ENCODE measurements at regions not wholly inside any gene's neighbourhood (a gene's known extent, or its start where the extent isn't known, plus 50 kb on each side); places are given as distances from the start of the nearest gene placed in this dataset.

DNA sequence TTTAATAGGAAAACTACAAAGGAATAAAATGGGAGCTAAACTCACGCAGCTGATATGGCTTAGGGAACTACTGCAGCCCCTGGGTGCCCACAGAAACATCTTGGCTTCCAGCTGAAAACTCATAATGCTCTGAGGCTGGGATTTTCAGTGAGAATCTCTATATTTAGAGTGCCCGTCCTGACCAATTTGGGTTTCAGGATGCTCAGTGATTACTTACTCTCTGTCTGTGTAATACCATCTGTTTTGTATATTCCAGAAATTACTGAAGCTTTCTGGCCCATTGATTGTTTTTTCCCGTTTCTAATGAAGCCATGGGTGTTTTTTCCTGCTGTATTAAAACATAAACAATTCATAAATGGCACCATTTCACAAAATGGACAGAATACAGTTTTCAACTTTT is 50.6 kb upstream of the ZNF385D start:
- no peak for DNase-seq

DNA sequence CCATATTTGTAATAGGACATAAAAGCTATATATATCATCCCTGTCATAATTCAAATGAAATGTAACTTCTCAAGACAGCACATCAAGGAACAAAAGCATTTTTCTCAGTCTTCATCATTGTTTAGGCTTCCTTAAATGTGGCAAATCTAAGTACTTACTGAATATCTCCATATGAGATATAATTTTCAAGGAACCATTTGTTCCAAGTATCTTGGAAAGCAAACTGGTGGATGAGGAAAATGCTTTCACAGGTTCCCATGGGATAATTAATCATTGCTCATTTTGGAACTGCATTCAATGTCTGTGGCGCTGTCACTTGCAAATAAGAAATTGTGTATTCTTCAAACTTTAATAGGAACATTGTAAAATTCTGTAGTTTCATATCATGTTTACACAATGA is 52.6 kb upstream of the ZNF385D start:
- DNase-seq: no peak

DNA sequence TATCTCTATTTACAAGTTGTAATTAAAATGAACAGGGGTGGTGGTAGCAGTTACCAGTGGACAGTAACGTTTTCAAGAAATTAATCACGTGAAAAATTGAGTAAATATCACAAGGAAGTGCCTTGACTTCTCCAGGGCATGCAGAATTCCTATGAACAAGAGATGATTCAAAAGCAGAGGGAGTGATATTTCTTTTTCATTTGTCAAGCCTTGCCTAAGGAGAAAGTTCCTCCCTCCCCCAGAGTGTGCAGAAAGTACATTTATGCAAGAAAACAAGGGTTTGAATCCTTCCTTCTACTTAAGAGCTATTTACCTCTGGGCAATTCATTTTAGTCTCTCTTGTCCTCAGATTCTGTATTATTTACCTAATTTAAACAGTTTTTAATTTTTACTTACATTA is 53.3 kb upstream of the ZNF385D start:
- no peak for DNase-seq

DNA sequence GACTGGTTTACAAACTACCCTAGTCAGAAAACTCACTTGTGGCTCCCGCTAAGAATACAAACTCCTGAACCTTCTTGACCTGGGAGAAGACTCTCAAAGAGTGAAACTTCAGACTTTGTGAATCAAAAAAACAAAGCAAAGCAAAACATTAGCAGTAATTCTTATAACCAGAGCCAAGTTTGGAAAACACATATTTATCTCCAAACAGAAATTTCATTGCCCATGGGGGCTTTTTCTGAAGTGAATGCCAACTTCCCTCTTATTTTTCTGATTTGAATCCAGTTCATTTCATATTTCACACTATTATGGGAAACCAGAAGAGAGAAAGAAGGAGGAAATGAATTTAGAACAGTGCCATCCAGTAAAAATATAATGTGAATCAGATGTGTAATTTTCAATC is 55.7 kb upstream of the ZNF385D start:
- DNase-seq: no peak

DNA sequence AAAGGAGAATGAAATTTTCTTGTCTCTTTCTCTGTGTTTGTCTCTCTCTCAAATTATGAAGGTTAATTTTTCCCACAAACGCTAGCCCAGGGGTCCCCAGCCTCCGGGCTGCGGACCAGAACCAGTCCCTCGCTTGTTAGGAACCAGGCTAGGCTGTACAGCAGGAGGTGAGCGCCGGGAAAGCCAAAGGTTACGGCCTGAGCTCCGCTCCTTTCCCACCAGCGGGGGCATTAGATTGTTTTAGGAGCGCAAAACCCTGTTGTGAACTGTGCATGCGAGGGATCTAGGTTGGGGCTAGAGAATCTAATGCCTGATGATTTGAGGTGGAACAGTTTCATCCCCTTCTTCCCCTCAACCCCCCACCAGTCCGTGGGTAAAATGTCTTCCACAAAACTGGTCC is 74.7 kb upstream of the ZNF385D start:
- no peak for DNase-seq

DNA sequence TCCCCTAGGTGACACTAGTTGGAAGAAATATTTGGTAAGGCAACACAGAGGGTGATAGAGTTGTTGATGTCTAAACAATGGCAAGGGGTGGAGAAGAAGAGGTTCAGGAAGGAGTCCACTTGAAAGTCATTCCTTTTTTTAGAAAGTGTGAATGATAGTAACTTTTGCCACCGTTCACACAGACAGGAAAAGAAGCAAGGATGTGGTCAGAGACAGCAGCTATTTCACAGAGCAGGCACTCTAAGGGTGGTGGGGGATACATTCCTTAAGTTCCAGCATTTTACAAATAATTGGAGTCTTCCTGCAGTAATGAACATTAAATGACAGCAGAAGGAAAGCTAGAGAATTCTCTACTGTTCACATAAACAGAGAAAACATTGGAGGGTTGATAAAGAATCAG is 75.4 kb upstream of the ZNF385D start:
- DNase-seq: no peak

DNA sequence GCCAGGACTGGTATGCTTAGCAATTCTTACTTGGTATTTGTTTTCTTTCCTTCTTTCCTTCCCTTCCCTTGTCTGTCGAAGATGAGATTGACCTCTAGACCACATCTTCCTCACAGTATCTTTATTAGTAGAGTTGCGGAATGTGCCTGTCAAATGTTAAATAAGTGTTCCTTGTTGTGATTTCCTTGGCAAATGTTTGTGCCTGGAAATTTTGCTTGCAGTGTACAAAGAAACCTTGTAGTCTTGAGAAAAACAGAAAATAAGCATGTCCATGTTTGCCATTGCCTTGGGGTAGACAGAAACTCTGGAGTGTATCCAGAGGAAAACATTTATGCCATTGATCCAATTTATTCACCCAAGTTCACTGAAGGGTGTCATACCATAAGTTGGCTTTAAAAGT is 79.5 kb upstream of the ZNF385D start:
- DNase-seq: no peak

DNA sequence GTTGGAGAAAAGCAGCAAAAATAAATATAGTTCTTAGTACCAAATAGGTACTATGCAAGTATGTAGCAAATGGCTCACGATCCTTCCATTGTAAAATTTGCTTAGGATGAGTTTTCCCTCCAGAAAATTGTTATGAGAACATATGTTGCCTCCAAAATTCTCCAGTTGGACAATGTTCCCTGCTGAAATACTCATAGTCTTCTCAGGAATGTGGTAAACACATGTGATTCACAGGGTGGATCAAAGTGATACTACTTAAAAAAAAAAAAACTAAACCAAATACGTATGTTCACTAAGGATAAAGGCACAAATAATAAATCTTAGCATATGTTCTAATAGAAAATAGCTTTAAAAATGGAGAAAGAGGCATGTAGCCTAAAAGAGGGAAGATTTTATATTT is 84.3 kb upstream of the ZNF385D start:
- no peak for DNase-seq

DNA sequence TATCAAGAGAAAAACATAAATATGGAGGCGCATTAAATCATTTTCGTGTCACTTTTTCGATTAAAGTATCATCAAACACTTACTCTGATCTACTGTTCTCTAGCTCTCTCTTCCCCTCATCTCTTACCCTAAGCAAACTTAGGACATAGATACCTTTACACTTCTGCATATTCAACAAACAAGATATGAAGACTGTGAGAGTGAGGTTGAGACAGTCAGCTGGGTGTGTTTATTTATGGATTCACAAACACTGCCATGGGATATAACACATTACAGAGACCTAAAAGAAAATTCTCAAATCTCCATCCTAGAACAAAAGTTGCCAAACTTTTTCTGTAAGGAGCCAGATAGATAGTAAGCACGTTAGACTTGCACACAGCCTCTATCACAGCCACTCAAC is 85.2 kb upstream of the ZNF385D start:
- no peak for DNase-seq

DNA sequence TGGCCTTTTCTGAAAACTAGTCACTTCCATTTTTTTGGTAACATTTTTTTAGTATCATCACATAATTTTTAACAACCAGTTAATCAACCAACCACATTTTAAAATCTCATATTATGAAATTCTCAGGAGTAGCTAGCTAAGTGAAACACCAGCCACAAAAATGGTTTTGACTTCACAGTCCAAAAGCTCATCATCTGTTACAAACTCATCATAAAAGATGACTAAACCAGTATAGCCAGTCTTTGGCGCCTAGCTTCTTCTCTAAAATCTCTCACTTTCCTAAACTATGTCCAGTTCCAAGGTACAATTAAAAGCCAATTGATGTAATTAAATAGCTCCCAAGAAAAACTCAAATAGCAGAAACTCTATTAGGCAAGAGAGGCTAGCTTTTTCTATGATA is 88.2 kb upstream of the ZNF385D start:
- no peak for DNase-seq

DNA sequence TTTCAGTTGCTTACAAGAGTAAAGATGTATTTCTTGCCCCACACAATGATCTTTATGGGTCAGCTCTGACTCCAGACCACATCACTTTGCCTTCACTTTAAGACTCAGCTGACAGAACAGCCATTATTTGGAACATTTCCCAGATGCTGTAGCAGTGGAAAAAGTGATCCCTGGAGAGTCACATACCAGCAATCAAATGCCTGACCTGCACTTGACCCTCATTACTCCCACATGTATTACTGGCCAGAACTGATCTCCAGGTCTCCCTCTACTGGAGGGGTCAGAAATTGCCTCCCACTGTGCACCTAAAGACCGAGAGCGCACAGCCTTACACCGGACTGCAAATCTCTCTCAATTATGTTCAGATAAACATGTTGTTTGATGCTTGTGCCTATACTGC is 88.6 kb upstream of the ZNF385D start:
- DNase-seq: peak; percentile 3

DNA sequence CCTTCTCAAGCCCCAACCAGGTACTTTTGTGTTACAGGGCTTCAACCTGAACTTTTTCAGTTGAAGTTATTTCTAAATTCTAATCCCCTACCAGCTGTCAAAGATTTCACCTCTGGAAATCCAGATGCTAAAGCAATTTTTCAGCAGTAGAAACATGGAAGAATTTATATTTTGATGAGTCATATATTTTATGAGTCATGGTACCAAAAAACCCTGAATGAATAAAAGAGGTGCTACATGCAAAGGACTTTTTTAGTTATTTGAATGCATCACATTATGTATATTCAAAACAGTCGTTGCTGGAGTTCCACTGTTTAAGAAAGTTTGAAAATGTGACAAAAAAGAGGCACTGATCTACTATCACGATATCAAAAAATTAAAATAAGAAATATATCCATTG is 96.0 kb upstream of the ZNF385D start:
- no peak for DNase-seq

DNA sequence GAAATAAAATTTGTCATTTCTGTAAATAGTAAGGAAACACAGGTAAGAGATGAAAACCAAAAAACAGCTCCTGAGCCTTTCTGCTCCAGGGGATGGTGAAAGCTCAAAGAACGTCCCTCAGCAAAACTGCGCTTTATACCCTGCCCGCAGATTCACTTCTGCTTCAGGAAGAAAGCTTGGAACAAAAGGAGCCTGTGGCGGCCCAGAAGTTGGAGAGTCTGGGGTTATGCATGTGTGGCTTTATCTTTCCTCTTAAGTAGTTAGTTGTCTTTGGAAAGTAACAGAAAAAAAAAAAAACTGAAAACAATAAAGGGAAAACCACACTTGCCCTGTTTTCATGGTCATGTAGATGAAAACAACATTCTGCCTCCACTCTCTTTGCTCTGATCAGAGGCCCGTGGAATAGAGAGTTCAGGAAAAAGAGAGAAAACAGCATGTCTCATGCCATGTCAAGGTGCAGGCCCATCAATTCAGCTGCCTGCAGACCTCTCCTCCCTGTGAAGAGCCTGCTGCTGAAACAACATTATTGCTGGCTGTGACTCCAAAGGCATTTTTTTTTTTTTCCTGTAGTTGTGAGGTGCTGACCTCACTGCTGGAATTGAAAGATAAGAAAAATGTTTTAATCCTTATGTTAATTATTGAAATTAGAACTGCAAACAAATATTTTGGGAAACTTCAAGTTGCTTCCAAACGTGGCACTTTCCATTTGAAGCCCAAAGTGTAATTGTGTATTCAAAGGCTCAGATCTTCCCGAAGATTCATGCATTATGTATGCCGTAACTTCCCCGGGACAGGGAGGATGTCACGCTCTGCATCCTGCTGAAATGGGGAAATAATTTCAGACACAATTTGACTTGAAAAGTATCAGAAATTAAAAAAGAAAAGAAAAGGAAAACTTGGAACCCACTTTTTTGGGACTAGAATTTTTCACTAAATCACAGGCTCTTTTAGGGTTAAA is 108.4 kb upstream of the ZNF385D start:
- no peak for DNase-seq

DNA sequence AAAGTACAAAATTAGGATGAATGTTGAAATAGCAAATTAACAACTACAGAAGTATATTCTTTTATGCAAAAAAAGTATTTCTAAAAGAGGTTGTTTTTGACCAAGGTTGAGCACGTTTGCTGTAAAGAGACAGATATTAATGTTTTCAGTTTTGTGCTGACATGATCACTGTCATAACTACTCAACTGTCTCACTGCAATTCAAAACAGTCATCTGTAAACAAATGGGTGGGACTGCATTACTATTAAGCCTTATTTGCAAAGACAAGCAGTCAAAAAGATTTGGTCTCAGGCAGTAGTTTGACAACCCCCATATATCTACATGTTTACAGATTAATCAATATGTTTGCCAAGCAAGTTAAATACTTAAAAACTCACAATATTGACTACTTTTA is 109.1 kb upstream of the ZNF385D start:
- DNase-seq: no peak

DNA sequence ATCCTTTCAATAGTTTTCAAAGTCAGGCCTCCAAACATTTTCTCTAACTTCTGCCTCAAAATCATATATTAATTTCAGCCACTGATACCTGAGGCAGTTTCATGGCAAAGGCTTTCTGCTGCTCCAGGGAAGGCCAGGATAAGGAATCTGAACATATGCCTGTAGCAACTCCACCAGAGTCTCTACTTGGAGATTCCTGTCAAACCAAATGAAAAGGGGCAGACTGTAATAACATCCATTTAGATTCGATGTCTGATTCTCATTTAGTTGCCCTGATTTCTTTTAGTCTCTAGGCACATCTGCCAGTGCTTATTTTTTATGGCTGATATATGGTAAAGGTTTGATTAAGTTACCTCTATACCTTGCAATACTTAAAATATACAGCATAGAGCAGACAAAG is 109.6 kb upstream of the ZNF385D start:
- DNase-seq: no peak

DNA sequence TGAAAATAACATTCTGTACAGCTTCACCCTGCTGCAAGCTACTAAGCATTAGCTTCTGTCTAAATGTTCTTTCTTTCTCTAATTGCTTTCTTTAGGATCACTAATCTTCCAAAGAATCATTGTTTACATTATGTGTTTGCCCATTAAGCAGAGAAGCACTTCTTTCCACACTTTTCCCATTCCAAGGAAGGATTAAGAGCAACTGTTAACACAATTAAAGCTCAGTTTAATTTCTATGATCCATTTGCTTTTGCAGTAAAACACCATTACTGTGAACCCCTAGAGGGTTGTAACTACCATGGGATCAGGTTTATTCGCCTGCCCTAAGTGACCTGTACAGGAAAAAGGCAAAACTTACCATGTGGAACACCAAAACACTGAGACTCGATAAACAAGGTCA is 125.8 kb upstream of the ZNF385D start:
- no peak for DNase-seq

DNA sequence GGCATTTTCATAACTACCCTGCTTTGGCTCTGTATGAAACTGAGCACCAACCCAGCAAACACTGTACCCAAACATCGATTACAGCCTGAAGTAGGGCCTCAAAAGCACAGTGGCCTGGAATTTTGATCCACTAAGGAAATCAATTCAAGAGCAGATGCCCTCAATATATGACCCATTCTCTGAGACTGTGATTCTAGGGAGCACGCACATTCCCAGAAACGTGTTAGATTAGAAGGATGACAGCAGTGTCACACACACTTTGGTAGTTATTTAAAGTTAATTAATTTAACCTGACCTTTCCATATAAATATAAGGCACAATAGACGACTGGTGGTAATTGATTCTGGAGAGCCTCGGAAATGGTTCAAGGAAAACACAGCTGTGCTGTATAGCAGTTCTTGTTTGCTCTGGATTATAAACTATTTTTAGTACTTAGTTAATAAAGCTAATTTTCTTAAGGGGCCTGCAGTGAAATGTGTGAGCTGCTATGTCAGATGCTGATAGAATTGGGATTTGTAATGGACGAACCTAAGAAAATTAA is 126.3 kb upstream of the ZNF385D start:
- no peak for DNase-seq

DNA sequence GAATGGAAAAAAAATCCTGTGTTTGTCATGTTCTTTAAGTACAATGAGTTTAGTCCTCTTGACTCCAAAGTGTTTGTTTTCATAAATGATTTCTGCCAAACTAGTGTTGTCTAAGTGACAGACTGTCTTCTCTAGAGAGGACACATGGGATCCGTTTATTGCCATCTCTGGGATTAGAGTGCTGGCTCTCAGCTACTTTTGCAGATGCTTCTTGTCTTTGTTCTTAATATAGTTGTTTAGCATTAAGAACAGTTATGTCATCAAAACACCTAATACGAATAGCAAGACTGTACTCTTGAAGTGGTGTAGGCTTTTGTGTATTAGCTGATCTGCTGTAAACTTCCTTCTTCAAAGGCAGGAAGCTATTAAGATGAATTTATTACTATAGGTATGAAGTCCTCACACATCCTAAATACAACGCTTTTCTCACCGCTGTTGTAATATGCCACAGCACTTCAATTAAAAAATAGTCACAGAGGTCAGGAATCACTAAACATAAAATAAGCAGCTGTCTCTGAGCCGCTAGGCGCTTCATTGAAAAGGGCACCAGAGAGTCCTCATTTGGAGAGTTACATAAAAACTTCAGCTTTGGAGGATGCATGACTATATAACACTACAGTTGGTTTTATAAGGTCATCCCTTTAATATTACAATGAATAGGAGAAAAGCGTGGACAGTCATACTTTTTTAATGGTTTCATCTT is 128.3 kb upstream of the ZNF385D start:
- no peak for DNase-seq

DNA sequence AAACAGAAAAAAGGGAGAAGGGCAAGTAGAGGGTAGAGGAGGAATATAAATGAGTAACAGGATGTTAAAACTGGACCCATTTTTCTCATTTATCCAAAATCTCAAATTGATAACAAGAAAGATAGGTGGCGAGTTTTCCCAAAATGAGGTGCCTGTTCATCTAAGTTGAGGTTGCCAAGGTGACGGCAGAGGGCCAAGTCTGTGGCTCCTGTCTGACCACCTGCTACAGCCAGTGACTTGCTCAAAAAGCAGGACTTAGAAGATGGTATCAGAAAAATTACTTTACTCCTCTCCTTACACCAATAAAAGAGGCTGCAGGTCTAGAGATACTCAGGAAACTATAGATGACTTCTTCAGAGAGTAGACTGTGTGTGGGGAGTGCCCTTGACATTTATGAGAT is 137.6 kb upstream of the ZNF385D start:
- DNase-seq: no peak

DNA sequence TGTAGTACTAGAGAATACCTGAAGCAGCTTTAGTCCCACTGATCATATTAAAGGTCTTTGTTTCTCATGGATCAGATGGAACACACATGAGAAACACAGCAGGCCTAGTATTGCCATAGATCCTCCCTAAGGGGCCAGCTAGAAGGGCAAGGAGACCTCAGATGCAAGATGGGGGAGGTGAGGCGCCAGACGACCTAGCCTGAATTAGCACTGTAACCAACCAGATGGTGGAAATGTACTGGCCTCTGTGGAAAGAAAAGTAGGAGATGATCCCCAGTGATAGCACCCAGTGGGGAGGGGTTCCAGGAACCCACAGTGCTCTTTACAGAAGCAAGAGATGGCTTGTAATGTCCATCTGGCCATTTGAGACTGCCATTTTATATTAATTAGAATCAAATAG is 138.2 kb upstream of the ZNF385D start:
- no peak for DNase-seq

DNA sequence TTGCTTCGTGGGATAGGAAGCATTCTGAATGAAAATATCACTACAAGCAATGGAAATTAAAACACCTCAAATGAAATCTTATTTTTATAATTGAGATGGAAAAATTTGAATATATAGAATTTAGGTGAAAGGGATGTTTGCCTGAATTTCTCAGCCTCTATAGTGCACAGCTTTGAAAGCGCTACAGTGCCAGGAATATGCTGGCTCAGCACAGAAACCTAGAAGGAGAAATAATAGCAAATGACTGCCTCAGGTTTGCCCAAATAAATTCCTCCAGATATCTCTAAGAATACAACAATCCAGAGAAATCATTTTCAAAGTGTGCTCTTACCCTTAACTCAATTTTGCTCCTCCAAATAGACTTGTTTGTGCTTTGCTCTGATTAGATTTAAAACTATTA is 141.1 kb upstream of the ZNF385D start:
- no peak for DNase-seq

DNA sequence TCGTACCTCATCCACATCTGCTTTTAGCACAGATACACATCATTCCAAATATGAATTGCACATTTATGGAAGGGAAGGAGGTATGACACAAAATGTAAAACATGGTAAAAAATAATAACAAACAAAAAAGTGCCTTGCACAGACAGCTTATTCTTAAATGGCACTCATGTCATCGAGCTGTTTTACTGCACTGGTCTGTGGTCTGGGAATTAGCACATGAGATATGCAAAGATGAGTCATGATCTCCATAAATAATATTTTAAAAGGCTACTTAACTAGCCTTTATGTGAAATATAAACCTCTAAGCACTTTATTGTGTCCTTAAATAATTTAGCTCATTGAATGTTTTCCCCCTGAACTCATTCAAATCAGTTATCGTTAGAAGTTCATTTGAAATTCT is 142.2 kb upstream of the ZNF385D start:
- DNase-seq: no peak

DNA sequence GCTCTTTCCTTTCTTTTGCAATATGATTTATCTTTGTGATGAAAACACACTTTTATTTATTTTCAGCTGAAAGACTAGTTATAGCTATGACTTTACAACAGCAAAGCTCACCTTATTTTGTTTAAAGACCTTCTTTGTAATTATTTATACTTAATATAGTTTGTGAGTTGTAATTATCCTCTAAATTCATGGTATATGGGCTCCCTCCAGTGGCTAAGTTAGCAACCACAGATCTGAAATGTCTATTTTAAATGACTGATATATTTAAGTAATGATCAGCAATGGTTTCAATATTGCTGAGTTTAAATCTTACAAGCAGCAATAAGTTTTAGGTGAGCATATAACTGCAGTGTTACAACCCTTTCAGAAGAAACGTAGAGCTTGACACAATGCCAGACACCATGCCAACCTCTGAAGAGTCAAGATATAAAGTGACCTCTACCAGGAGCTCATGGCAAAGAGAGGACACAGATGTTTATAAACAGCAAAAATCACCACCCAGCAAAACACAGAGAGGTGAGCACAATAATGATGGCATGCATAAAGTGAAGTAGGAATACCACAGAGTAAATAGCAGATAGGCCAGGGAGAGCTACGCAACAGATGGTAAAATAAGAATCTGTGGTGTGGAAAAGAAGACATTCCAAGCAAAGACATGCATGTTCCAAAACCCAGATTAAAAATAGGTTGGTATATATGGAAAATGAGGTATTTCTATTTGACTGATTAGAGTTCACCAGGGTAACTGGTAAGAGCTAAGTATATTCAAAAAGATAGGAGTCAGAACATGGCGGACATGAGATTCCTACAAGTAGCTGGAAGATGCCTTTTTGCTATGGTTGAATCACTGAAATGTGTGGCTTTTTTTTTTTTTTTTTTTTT is 143.7 kb upstream of the ZNF385D start:
- DNase-seq: no peak
